Omental fat pad (tissue), 3 donors: ENCODE measurements at regions not wholly inside any gene's neighbourhood (a gene's known extent, or its start where the extent isn't known, plus 50 kb on each side); places are given as distances from the start of the nearest gene placed in this dataset. TPM values are rescaled to one million over a fixed set of nuclear protein-coding genes. Genes with fewer than 3 reads are reported as not detected.
A peak's percentile ranks its signal among the peaks of the same experiment; 100 is the strongest.

ENCODE experiments used
- ATAC-seq: fragments of 150-250 bp; one replicate; pipeline ENCODE4 v1.9.1; 2016; ENCODE audit warnings: mild to moderate bottlenecking, moderate library complexity; ENCODE audit not compliant: low FRiP score
- DNase-seq: peaks from one replicate; pipeline ENCODE4 v3.0.0-alpha.2; 2019; ENCODE audit warnings: low spot score
- CTCF ChIP-seq, 3 donors: fragments of 450-650 bp; IDR thresholded peaks; one replicate each; pipeline ENCODE4 v1.5.1; 2016 to 2017; ENCODE audit warnings: antibody characterized with exemption in 3 of 3, mild to moderate bottlenecking in 3 of 3, moderate library complexity in 2 of 3
- small RNA-seq: library from RNA; depleted of rRNA; stranded (forward); fragments of <200 nt; gene quantifications from one replicate; pipeline ENCODE3, GENCODE V24; 2016

- ATAC-seq, result no peak
Observed at GRCh38 chr7:131607291-131608115, 51.1 kb upstream of the PODXL start.

GRCh38 chr7:131606346-131607290 is 50.2 kb upstream of the PODXL start:
- no peak for TF ChIP-seq CTCF (IDR thresholded peaks at IDR 0.05)
- ATAC-seq (peak; percentile 75), DNase-seq (no peak)

More at GRCh38 chr7:131607291-131608115, 51.1 kb upstream of the PODXL start:
- DNase-seq, result no peak
- no peak for TF ChIP-seq CTCF (IDR thresholded peaks at IDR 0.05)

Small RNA genes lying in the stretch of these regions (small RNA-seq; reads per million reads assigned to genes)
- not detected for gene AC009518.3
